IMR-90 (cell line): ENCODE measurements at regions not wholly inside any gene's neighbourhood (a gene's known extent, or its start where the extent isn't known, plus 50 kb on each side); places are given as distances from the start of the nearest gene placed in this dataset.
"Not testable (repeated sequence)": the region's sequence is repeated elsewhere in the genome, so short reads cannot be mapped to it uniquely, and the experiment has no call there.

Experiments used
- ATAC-seq: fragments of 200-7000 bp; cut with Tn5 transposase; 2 replicates; pipeline ENCODE4 v1.9.1; 2020; ENCODE audit warnings: low read depth, mild to moderate bottlenecking, moderate library complexity
- BruUV-seq: library from RNA; stranded (reverse); fragments of 400-500 nt; replicated peaks from 2 replicates; lab custom pipeline; 2021; lab: Mats Ljungman, UMichigan
- CTCF ChIA-PET: fragments of 300-600 bp; formaldehyde crosslinking; extraction: SDS; loops from one replicate; lab custom pipeline; 2021; ENCODE audit warnings: antibody characterized with exemption; lab: Yijun Ruan, JAX
- POLR2A ChIA-PET: fragments of 300-600 bp; sonication (Branson Sonifier 250); formaldehyde crosslinking; loops from one replicate; lab custom pipeline; 2022; ENCODE audit warnings: antibody characterized with exemption; ENCODE audit not compliant: unreplicated experiment; lab: Charles Lee
- DNase-seq: peaks from one replicate; pipeline ENCODE4 v3.0.0; 2013
- H2AFZ ChIP-seq: replicated peaks from 2 replicates; pipeline ENCODE3; 2013; ENCODE audit warnings: low read length, mild to moderate bottlenecking; ENCODE audit not compliant: poor library complexity
- H2AK5ac ChIP-seq: 2 replicates; pipeline ENCODE4 v1.6.1; 2013; ENCODE audit warnings: low read depth, low read length, inconsistent platforms
- H2AK9ac ChIP-seq: replicated peaks from 2 replicates; pipeline ENCODE3; 2013; ENCODE audit warnings: mild to moderate bottlenecking, low read depth, low read length, moderate library complexity; ENCODE audit not compliant: poor library complexity
- H2BK120ac ChIP-seq: 2 replicates; pipeline ENCODE4 v1.6.1; 2013; ENCODE audit warnings: low read depth, low read length, inconsistent platforms
- H2BK15ac ChIP-seq: 3 replicates; pipeline ENCODE4 v1.6.1; 2013; ENCODE audit warnings: low read depth, low read length, inconsistent platforms
- H2BK20ac ChIP-seq: 2 replicates; pipeline ENCODE4 v1.6.1; 2013; ENCODE audit warnings: low read depth, mild to moderate bottlenecking, inconsistent platforms, low read length, moderate library complexity
- H2BK5ac ChIP-seq: 2 replicates; pipeline ENCODE4 v1.6.1; 2013; ENCODE audit warnings: mild to moderate bottlenecking, low read depth, low read length, inconsistent platforms; ENCODE audit not compliant: poor library complexity, severe bottlenecking
- H3K14ac ChIP-seq: replicated peaks from 2 replicates; pipeline ENCODE4 v1.6.1; 2013; ENCODE audit warnings: low read depth, low read length, inconsistent platforms
- H3K18ac ChIP-seq: 2 replicates; pipeline ENCODE4 v1.6.1; 2013; ENCODE audit warnings: low read depth, low read length, control low read depth
- H3K23ac ChIP-seq: 2 replicates; pipeline ENCODE4 v1.6.1; 2013; ENCODE audit warnings: low read depth, low read length, inconsistent platforms
- H3K27ac ChIP-seq: 2 replicates; pipeline ENCODE4 v1.5.1; 2013; ENCODE audit warnings: mild to moderate bottlenecking, control low read depth, low read length; ENCODE audit not compliant: insufficient read depth
- H3K27me3 ChIP-seq: 2 replicates; pipeline ENCODE4 v1.6.1; 2013; ENCODE audit warnings: low read length; ENCODE audit not compliant: control insufficient read depth, insufficient read depth
- H3K36me3 ChIP-seq: 2 replicates; pipeline ENCODE4 v1.6.1; 2013; ENCODE audit warnings: low read length, mixed read lengths; ENCODE audit not compliant: control insufficient read depth, insufficient read depth
- H3K4ac ChIP-seq: 2 replicates; pipeline ENCODE4 v1.6.1; 2013; ENCODE audit warnings: low read depth, low read length, inconsistent platforms
- H3K4me1 ChIP-seq: 2 replicates; pipeline ENCODE4 v1.6.1; 2013; ENCODE audit warnings: low read length, mixed read lengths; ENCODE audit not compliant: control insufficient read depth, insufficient read depth
- H3K4me2 ChIP-seq: 2 replicates; pipeline ENCODE4 v1.6.1; 2013; ENCODE audit warnings: low read depth, mild to moderate bottlenecking, control low read depth, low read length, moderate library complexity
- H3K4me3 ChIP-seq: 2 replicates; pipeline ENCODE4 v1.5.1; 2013; ENCODE audit warnings: low read depth, mild to moderate bottlenecking, control low read depth, low read length, moderate library complexity; ENCODE audit not compliant: insufficient read depth
- H3K56ac ChIP-seq: 2 replicates; pipeline ENCODE4 v1.6.1; 2013; ENCODE audit warnings: low read length, inconsistent platforms; ENCODE audit not compliant: insufficient read depth; ENCODE audit errors: extremely low read depth
- H3K79me1 ChIP-seq, 2 experiments: 2 replicates each; pipeline ENCODE4 v1.6.1; 2013; ENCODE audit warnings: low read length in 2 of 2, inconsistent platforms in 1 of 2, low read depth in 1 of 2
- H3K9ac ChIP-seq: 2 replicates; pipeline ENCODE4 v1.6.1; 2013; ENCODE audit warnings: low read depth, low read length, control low read depth
- H3K9me1 ChIP-seq: 2 replicates; pipeline ENCODE4 v1.6.1; 2013; ENCODE audit warnings: low read length, inconsistent platforms; ENCODE audit not compliant: insufficient read depth
- H3K9me3 ChIP-seq: 2 replicates; pipeline ENCODE4 v1.6.1; 2013; ENCODE audit warnings: low read length; ENCODE audit not compliant: control insufficient read depth, insufficient read depth
- H4K20me1 ChIP-seq: 2 replicates; pipeline ENCODE4 v1.6.1; 2013; ENCODE audit warnings: low read length, inconsistent platforms; ENCODE audit not compliant: insufficient read depth
- H4K5ac ChIP-seq: 2 replicates; pipeline ENCODE4 v1.6.1; 2013; ENCODE audit warnings: mild to moderate bottlenecking, low read depth, low read length, control low read depth
- H4K8ac ChIP-seq, 2 experiments: 2 replicates each; pipeline ENCODE4 v1.6.1; 2013; ENCODE audit warnings: low read depth in 2 of 2, low read length in 2 of 2, control low read depth in 1 of 2, inconsistent platforms in 1 of 2
- H4K91ac ChIP-seq: 2 replicates; pipeline ENCODE4 v1.6.1; 2013; ENCODE audit warnings: low read depth, low read length, inconsistent platforms; ENCODE audit not compliant: insufficient read depth
- WGBS, 2 experiments: methylation state at CpG; one replicate each; pipeline versions ENCODE4 v1.1.5 to v1.1.7; 2013; ENCODE audit warnings: missing lambda C conversion rate in 2 of 2; ENCODE audit not compliant: insufficient read length in 1 of 2; ENCODE audit errors: extremely low coverage in 2 of 2; 5-methylcytosine and 5-hydroxymethylcytosine counted together
- dilution Hi-C: fragments of 300-500 bp; cut with HindIII; formaldehyde crosslinking; loops from one replicate; pipeline ENCODE4 v1.14.3; 2018; ENCODE audit warnings: low sequenced_read_pairs; ENCODE audit not compliant: unreplicated experiment
- in situ Hi-C: fragments of 300-500 bp; cut with MboI; formaldehyde crosslinking; loops from 3 replicates; pipeline ENCODE4 v1.14.3; 2019; ENCODE audit warnings: low sequenced_read_pairs, inconsistent platforms, mixed read lengths
- intact Hi-C: fragments of 100-400 bp; cut with micrococcal nuclease; formaldehyde crosslinking; loops from 2 replicates; pipeline ENCODE4 v1.10.0; 2022

DNA sequence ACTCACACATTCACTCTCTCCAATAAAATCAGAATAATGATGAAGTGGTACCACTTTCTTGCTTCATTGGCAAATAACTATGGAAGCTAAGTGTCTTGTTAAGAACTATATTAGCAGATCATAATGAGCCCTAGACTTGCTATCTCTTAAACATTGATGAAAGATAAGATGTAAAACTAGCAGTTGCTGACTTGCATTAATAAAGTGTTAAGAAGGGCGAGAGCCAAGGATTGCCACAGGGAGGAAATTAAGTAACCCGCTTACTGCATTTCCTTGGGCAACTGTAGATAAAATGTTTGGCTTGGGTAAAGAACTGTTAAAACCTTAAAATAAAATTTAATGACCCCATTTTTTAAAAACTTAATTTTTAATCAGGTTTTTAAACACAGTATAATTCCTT is 167.0 kb downstream of the SPATA31A6 start:
- H2AFZ ChIP-seq, H3K4me1 ChIP-seq, H3K36me3 ChIP-seq, H2BK120ac ChIP-seq, CTCF ChIA-PET, ATAC-seq, H3K27ac ChIP-seq, intact Hi-C loops, H3K56ac ChIP-seq, H2BK20ac ChIP-seq, H4K91ac ChIP-seq, H3K23ac ChIP-seq, H3K4ac ChIP-seq, H3K9ac ChIP-seq, POLR2A ChIA-PET, H3K18ac ChIP-seq, H3K27me3 ChIP-seq, H4K5ac ChIP-seq, H3K4me2 ChIP-seq, H3K9me1 ChIP-seq, in situ Hi-C loops, DNase-seq, H3K9me3 ChIP-seq, H2AK9ac ChIP-seq, H3K79me1 ChIP-seq, BruUV-seq, H2AK5ac ChIP-seq, H4K8ac ChIP-seq, H2BK15ac ChIP-seq, H4K20me1 ChIP-seq, dilution Hi-C loops, H3K4me3 ChIP-seq, H2BK5ac ChIP-seq, H3K14ac ChIP-seq: not testable (repeated sequence)
- no CpG with 5 or more reads among the region's 2 CpGs for WGBS, 2 experiments

DNA sequence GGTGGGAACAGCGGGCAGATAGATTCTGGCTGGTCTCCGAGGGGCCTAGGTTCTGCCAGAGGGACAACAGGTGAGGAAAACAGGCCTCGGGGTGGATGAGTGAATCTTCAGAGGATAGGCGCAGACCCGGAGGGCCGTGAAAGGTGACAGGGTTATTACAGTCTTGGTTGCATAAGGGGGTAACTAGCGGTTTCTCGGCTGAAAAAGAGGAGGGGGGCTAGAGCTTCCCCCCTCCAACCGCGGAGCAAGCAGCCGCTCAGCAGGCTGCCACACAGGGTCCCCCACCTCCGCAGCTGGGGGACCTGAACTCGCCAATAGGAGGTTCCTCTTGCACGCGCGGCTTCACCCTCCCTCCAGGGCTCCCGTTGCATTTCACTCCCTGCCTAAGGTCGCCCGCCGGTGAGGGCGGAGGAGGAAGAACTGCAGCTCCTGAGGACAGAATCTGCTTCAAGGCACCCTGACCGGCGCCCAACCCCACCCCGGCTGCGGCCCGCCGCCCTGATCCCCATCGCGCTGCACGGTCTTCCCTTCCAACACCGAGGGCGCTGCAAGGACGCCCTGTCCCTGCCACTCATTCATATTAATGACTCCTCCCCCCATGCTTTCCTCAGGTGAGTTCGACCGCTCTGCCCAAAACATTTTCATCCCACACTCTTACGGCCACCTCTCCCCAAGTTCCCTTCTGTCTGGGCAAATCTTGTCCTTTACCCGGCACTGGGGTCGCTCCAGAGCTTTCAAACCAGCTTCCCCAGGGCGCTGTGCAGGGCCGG is 174.3 kb downstream of the SPATA31A6 start:
- in situ Hi-C loops, POLR2A ChIA-PET, H3K14ac ChIP-seq, H2AK5ac ChIP-seq, H3K9ac ChIP-seq, H4K20me1 ChIP-seq, H3K9me3 ChIP-seq, H3K4me2 ChIP-seq, H3K27ac ChIP-seq, H3K36me3 ChIP-seq, H2AFZ ChIP-seq, ATAC-seq, H3K4me1 ChIP-seq, H2AK9ac ChIP-seq, H4K8ac ChIP-seq, H3K27me3 ChIP-seq, dilution Hi-C loops, H2BK20ac ChIP-seq, H4K91ac ChIP-seq, H3K4ac ChIP-seq, H2BK120ac ChIP-seq, H4K5ac ChIP-seq, H3K56ac ChIP-seq, CTCF ChIA-PET, BruUV-seq, H3K18ac ChIP-seq, H3K4me3 ChIP-seq, DNase-seq, H3K79me1 ChIP-seq, intact Hi-C loops, H2BK5ac ChIP-seq, H2BK15ac ChIP-seq, H3K9me1 ChIP-seq, H3K23ac ChIP-seq: not testable (repeated sequence)
- WGBS, 2 experiments, result 50% methylated on average over 6 of the region's 40 CpGs; no CpG with 5 or more reads in 1 of the 2 experiments
